ENCODE measurements at regions not wholly inside any gene's neighbourhood (a gene's known extent, or its start where the extent isn't known, plus 50 kb on each side); places are given as distances from the start of the nearest gene placed in this dataset.

DNA sequence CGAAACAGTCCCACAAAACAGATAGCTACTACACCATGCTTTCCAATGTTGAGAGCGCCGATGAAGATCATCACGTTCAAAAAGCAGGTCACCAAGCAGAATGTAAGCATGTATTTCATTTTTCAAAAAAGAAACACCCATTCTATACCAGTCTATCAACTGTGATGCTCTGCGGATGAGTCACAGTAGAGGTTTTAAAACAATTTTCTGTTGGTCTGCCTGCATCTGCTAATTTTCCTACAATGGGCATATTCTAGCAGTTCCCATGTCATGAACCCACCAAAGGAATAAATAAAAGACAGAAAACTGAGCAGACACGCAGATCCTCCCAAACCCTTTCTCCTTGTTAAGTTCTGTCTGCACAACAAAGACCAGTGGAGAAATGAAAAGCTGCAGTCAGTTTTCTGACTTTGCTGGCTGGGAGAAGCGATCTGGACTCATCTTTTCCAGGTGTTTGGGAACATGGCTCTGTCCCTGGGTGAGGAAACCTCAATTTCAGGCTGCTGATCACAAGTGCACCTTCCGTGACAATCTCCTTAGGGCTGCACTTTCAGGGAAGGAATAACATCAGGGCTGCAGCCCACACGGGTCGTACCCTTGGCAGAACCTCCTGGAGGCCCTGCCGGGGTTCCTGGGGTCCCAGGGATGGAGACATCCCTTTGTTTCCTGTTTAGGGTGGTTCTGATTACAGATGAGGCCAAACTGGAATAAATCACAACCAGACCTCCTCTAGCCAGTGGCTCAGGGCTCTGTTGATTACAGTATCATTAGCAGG is 200.1 kb downstream of the BMP7 start:
- no peak for DNase-seq
- in situ Hi-C loops (cut with HindIII; ENCODE audit: low pct_ligation_motif_present, low pct_unique_long_range_greater_than_20kb, low sequenced_read_pairs): no loop called here

DNA sequence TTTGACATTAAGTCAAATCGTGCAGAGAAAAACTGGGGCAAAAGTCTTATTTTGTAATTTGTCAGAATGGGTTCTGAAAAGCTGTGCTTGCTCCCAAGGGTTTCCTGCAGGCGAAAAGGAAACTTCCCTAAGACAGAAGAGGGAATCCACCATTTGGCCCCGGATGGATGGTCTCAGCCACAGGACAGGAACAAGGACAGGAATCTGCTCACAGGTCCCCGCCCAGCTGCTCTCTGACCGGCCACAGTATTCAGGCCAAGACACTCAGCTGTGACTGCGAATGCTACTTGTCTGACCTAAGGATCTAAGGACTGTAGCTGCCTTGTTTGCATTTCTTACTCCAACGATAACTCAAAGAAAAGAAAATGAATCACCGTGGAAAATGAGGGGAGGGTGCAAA is 197.0 kb downstream of the BMP7 start:
- DNase-seq: no peak
- in situ Hi-C loops (cut with HindIII; ENCODE audit: low pct_ligation_motif_present, low pct_unique_long_range_greater_than_20kb, low sequenced_read_pairs): no loop called here

GRCh38 chr20:57070296-57070695 is 196.1 kb downstream of the BMP7 start:
- in situ Hi-C loops (cut with HindIII; ENCODE audit: low pct_ligation_motif_present, low pct_unique_long_range_greater_than_20kb, low sequenced_read_pairs): no loop called here
- DNase-seq: no peak

GRCh38 chr20:57071283-57071731 is 195.1 kb downstream of the BMP7 start:
- in situ Hi-C loops (cut with HindIII; ENCODE audit: low pct_ligation_motif_present, low pct_unique_long_range_greater_than_20kb, low sequenced_read_pairs): no loop called here
- DNase-seq: no peak

GRCh38 chr20:57071954-57072583 is 194.4 kb downstream of the BMP7 start:
- DNase-seq: no peak
- in situ Hi-C loops (cut with HindIII; ENCODE audit: low pct_ligation_motif_present, low pct_unique_long_range_greater_than_20kb, low sequenced_read_pairs): no loop called here

DNA sequence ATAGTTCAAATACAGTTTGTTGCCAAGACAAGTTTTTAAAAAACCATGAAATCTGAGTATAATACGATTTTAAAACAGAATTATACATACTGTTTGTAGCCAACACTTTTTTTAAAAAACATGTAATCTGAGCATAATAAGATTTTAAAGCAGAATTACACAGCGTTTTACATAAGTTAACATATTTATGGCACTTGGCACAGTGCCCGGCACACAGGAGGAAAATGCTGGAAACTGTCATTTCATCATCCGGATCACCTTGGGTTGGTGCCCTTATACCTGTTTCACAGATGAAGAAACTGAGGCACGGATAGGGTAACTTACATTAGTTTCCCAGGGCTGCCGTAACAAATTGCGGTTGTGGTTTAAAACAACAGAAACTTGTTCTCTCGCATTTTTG is 193.0 kb downstream of the BMP7 start:
- in situ Hi-C loops (cut with HindIII; ENCODE audit: low pct_ligation_motif_present, low pct_unique_long_range_greater_than_20kb, low sequenced_read_pairs): no loop called here
- no peak for DNase-seq

DNA sequence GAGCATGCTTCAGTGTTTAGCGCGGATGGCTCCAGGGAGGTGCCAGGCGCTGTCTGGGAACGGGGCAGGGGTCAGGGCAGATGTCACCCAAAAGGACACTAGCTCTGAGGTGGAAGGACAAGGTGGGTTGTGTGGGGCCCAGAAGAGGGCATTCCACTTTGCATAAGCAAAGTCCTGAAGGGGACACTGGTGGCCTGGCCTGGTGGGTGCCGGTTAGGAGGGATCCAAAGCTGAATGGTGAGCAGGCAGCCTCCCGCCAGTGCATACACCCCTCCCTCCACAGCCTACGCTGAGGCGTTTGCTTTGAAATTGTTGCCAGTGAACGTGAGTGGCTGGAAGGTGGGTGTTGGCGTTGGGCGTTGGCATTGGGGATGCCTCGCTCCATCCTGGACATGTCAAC is 192.1 kb downstream of the BMP7 start:
- in situ Hi-C loops (cut with HindIII; ENCODE audit: low pct_ligation_motif_present, low pct_unique_long_range_greater_than_20kb, low sequenced_read_pairs): no loop called here
- no peak for DNase-seq

- DNase-seq: no peak
- in situ Hi-C loops (cut with HindIII; ENCODE audit: low pct_ligation_motif_present, low pct_unique_long_range_greater_than_20kb, low sequenced_read_pairs): no loop called here
Measured at GRCh38 chr20:57075181-57075580, 191.3 kb downstream of the BMP7 start.

- in situ Hi-C loops (cut with HindIII; ENCODE audit: low pct_ligation_motif_present, low pct_unique_long_range_greater_than_20kb, low sequenced_read_pairs): no loop called here
- no peak for DNase-seq
Measured at GRCh38 chr20:57075603-57076002, 190.8 kb downstream of the BMP7 start.

GRCh38 chr20:57076152-57076652 is 190.2 kb downstream of the BMP7 start:
- no peak for DNase-seq
- in situ Hi-C loops (cut with HindIII; ENCODE audit: low pct_ligation_motif_present, low pct_unique_long_range_greater_than_20kb, low sequenced_read_pairs): no loop called here

DNA sequence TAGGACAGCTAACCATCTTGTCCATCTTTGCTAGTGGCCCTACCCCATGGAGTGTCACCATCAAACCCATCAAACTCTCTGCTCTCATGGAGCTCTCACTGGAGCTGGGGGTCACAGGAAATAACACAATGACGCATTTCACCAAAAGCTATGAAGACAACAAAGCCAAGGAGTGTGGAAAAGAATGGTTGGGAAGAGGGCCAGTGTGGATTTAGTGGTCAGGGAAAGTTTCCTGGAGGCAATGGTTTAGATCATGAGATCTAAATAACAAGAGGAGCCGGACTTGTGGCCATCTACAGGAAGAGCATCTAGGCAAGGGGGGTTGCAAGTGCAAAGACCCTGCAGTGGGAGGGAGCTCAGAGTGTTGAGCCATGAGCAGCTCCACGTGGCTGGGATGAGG is 189.5 kb downstream of the BMP7 start:
- no peak for DNase-seq
- in situ Hi-C loops (cut with HindIII; ENCODE audit: low pct_ligation_motif_present, low pct_unique_long_range_greater_than_20kb, low sequenced_read_pairs): no loop called here

- in situ Hi-C loops (cut with HindIII; ENCODE audit: low pct_ligation_motif_present, low pct_unique_long_range_greater_than_20kb, low sequenced_read_pairs): no loop called here
- DNase-seq: no peak
Measured at GRCh38 chr20:57078116-57078515, 188.3 kb downstream of the BMP7 start.

DNA sequence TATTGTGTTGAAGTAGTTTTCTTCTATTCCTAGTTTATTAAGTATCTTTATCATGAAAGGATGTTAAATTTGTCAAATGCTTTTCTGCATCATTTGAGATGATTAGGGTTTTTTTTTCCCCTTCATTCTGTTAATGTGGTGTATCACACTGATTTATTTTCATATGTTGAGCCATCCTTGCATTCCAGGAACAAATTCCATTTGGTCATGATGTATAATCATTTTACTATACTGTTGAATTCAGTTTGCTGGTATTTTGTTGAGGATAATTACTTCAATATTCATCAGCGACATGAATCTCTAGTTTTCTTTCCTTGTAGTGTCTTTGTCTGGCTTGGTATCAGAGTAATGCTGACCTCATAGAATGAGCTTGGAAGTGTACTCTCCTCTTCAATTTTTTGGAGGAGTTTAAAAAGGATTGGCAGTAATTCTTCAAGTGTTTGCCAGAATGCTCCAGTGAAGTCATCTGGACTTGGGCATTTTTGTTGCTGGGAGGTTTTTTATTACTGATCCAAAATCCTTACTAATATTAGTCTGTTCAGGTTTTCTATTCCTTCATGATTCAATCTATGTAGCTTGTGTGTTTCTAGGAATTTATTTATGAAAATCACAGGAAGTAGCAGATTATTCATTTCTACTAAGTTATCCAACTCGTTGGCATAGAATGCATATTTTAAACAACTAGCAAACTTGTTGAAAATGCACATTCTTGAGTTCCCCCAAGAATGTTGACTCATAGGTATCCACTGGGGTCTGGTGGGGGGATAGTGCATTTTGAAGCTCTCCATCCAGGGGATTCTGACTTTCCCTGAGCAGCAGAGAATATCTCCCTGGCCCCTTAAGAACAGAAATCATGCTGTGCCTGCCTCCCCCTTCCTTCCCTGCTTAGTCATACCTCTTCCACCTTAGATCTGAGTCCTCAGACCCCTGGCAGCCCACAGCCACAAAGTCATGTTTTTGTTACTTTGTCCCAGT is 187.1 kb downstream of the BMP7 start:
- no peak for DNase-seq
- in situ Hi-C loops (cut with HindIII; ENCODE audit: low pct_ligation_motif_present, low pct_unique_long_range_greater_than_20kb, low sequenced_read_pairs): no loop called here

DNA sequence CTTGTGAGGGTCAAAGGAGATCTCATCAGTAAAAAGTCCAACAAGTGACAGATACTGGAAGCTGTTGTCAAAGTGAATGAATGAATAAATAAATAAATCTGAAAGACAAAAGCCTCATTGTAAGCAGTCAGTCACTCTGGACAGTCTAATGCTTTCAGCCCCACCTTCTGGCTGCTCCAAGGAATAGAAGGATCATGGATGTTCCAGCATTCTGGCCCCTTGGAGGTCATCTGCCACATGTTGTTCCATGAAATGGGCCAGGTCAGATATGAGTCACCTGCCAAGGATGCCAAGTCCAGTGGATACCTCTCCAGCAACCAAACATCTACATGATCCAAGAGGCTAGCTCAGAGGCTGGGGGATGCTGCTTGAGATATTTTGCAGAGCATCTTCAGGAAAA is 185.6 kb downstream of the BMP7 start:
- in situ Hi-C loops (cut with HindIII; ENCODE audit: low pct_ligation_motif_present, low pct_unique_long_range_greater_than_20kb, low sequenced_read_pairs): no loop called here
- DNase-seq: no peak

DNA sequence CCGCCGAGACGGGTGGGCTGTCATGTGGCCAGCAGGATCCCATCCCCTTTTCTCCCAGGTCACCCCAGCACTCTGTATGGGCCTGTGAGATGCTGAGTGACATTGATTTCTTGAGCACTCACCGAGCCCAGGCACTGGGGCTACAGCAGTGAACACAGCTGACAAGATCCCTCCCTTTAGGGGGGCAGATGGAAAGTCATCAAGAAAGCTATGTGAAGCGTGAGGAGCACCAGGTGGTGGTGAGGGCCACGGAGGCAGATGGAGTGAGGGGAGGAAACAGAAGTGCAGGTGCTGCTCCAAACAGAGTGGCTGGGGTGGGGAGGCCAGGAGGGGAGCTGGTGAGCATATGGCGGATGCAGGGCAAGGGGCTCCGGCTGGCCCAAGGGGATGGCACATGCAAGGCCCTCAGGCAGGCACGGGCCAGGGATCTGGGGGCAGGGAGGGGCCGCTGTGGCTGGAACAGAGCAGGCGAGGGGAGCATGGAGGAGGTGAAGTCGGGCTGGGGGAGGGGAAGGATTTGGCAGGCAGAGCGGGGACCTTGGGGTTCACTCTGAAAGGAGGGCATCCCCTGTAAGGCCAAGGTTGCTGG is 184.0 kb downstream of the BMP7 start:
- in situ Hi-C loops (cut with HindIII; ENCODE audit: low pct_ligation_motif_present, low pct_unique_long_range_greater_than_20kb, low sequenced_read_pairs): no loop called here
- DNase-seq: no peak

DNA sequence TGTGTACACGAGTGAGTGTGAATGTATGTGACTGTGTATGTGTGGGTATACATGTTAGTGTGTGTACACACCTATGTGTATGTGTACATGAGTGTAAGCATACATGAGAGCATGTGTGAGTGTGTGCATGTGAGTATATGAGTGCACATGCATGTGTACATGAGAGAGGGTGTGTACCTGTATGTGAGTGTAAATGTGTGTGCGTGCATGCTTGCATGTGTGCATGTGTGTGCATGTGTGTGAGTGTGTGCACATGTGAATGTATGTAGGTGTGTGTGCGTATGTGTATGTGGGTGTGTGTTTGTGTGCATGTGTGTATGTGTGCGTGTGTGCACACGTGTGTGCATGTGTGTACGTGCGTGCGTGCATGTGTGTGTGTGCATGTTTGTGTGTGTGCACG is 183.4 kb downstream of the BMP7 start:
- in situ Hi-C loops (cut with HindIII; ENCODE audit: low pct_ligation_motif_present, low pct_unique_long_range_greater_than_20kb, low sequenced_read_pairs): no loop called here

DNA sequence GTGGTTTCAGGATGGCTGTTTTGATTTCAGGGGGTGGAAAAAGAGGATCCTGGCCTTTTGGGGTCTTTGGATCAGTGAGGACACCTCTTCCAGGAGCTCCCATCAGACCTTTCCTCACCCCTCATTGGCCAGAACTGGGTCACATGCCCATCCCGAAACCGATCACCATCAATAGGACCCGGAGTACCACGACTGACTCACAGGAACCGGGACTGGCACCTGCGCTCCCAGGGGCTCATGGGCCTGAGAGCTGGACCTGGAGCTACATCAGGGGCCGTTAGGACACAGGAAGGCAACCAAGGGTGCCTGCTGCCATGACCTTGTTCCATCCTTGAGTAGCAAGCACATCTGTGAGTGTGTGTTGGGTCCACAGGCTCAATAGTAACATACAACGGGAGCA is 180.4 kb downstream of the BMP7 start:
- no peak for DNase-seq
- in situ Hi-C loops (cut with HindIII; ENCODE audit: low pct_ligation_motif_present, low pct_unique_long_range_greater_than_20kb, low sequenced_read_pairs): no loop called here

More for the DNA sequence above, 183.4 kb downstream of the BMP7 start:
- no peak for DNase-seq

GRCh38 chr20:57087102-57087501 is 179.3 kb downstream of the BMP7 start:
- DNase-seq: no peak
- in situ Hi-C loops (cut with HindIII; ENCODE audit: low pct_ligation_motif_present, low pct_unique_long_range_greater_than_20kb, low sequenced_read_pairs): no loop called here

DNA sequence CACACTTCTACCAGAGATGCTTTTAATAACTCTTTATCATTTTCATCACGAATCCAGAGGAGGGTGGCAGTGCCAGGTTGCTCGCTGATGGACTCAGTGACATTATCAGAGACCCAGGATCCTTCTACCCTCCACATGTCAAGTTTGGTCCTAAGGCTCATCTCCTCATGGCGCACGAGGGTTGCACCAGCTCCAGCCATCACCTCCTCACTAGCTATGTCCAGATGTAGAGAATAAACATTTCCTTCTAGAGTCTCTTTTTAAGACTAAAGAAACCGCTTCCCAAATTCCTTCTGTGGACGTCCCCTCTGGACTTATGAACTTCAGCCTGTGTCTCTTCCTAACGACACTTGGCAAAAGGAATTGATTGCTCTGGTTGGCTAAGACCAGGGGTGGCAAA is 178.7 kb downstream of the BMP7 start:
- in situ Hi-C loops (cut with HindIII; ENCODE audit: low pct_ligation_motif_present, low pct_unique_long_range_greater_than_20kb, low sequenced_read_pairs): no loop called here
- DNase-seq: no peak
